A673 (cell line): ENCODE measurements at regions not wholly inside any gene's neighbourhood (a gene's known extent, or its start where the extent isn't known, plus 50 kb on each side); places are given as distances from the start of the nearest gene placed in this dataset.

ENCODE experiments used
- EZH2 ChIP-seq: fragments of 200-600 bp; sonication (generic); IDR thresholded peaks from 2 replicates; pipeline ENCODE4 v1.6.1; 2017; ENCODE audit warnings: borderline replicate concordance, low read depth, mild to moderate bottlenecking, mixed read lengths, antibody characterized with exemption, low read length; ENCODE audit not compliant: poor library complexity, severe bottlenecking
- TF ChIP-seq, protein P1 (sequence below): fragments of 300-800, 200-600 bp; sonication (generic); conservative IDR thresholded peaks from 2 replicates; pipeline ENCODE4 v1.5.1; 2017; ENCODE audit warnings: low read depth, mild to moderate bottlenecking, antibody characterized with exemption, low read length, moderate library complexity, mixed read lengths

- TF ChIP-seq EZH2 = no peak
- TF ChIP-seq, protein P1, sequence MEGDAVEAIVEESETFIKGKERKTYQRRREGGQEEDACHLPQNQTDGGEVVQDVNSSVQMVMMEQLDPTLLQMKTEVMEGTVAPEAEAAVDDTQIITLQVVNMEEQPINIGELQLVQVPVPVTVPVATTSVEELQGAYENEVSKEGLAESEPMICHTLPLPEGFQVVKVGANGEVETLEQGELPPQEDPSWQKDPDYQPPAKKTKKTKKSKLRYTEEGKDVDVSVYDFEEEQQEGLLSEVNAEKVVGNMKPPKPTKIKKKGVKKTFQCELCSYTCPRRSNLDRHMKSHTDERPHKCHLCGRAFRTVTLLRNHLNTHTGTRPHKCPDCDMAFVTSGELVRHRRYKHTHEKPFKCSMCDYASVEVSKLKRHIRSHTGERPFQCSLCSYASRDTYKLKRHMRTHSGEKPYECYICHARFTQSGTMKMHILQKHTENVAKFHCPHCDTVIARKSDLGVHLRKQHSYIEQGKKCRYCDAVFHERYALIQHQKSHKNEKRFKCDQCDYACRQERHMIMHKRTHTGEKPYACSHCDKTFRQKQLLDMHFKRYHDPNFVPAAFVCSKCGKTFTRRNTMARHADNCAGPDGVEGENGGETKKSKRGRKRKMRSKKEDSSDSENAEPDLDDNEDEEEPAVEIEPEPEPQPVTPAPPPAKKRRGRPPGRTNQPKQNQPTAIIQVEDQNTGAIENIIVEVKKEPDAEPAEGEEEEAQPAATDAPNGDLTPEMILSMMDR = no peak
Measured at GRCh38 chr2:3115301-3116042, 262.1 kb downstream of the EIPR1 start.
